Calu3 (cell line): ENCODE measurements at regions not wholly inside any gene's neighbourhood (a gene's known extent, or its start where the extent isn't known, plus 50 kb on each side); places are given as distances from the start of the nearest gene placed in this dataset.

Source experiments
- BruUV-seq: library from RNA; stranded (reverse); fragments of 400-500 nt; replicated peaks from 2 replicates; lab custom pipeline; 2021; lab: Mats Ljungman, UMichigan
- CTCF ChIA-PET: fragments of 300-600 bp; sonication (Branson Sonifier 250); formaldehyde crosslinking; loops from one replicate; lab custom pipeline; 2022; ENCODE audit warnings: antibody characterized with exemption; lab: Charles Lee
- DNase-seq: peaks from one replicate; pipeline ENCODE4 v3.0.0; 2022
- H3K27ac Mint-ChIP-seq: one replicate; pipeline ENCODE4 v1.8.0; 2022; ENCODE audit warnings: mixed read lengths; ENCODE audit not compliant: unreplicated experiment
- H3K27me3 Mint-ChIP-seq: one replicate; pipeline ENCODE4 v1.8.0; 2022; ENCODE audit warnings: mixed read lengths; ENCODE audit not compliant: unreplicated experiment
- H3K36me3 Mint-ChIP-seq: one replicate; pipeline ENCODE4 v1.8.0; 2022; ENCODE audit warnings: mild to moderate bottlenecking, moderate library complexity, mixed read lengths; ENCODE audit not compliant: insufficient read depth, unreplicated experiment
- H3K4me1 Mint-ChIP-seq: one replicate; pipeline ENCODE4 v1.8.0; 2022; ENCODE audit warnings: mild to moderate bottlenecking, low read depth, mixed read lengths; ENCODE audit not compliant: unreplicated experiment
- H3K4me3 Mint-ChIP-seq: one replicate; pipeline ENCODE4 v1.8.0; 2022; ENCODE audit warnings: mild to moderate bottlenecking, low read depth, moderate library complexity, mixed read lengths; ENCODE audit not compliant: unreplicated experiment
- H3K9me3 Mint-ChIP-seq: one replicate; pipeline ENCODE4 v1.8.0; 2022; ENCODE audit warnings: low read depth, mixed read lengths; ENCODE audit not compliant: unreplicated experiment
- CTCF ChIP-seq: fragments of 200-600 bp; IDR thresholded peaks from one replicate; pipeline ENCODE4 v1.8.0; 2022; ENCODE audit warnings: antibody characterized with exemption; ENCODE audit not compliant: unreplicated experiment
- intact Hi-C: fragments of 100-400 bp; cut with micrococcal nuclease; formaldehyde crosslinking; loops from one replicate; pipeline ENCODE4 v1.10.0; 2022; ENCODE audit not compliant: unreplicated experiment

GRCh38 chr4:103499094-103499493, 220.7 kb downstream of the TACR3 start:
- Mint-ChIP-seq H3K9me3 (no peaks in the 10 kb centered on the region), H3K27ac (no peak overlapping the region), H3K27me3 (no peaks in the 10 kb centered on the region), H3K4me1 (peaks cover 19% of the 10 kb centered on the region), H3K36me3 (peaks cover 5% of the 10 kb centered on the region), H3K4me3 (no peak overlapping the region)
- intact Hi-C loops: no loop called here
- TF ChIP-seq CTCF: no peak
- BruUV-seq: no TSS peak
- no peak for DNase-seq
- CTCF ChIA-PET: no interaction called here

- CTCF ChIA-PET: no interaction called here
- intact Hi-C loops: no loop called here
- H3K4me3 Mint-ChIP-seq: no peak overlapping the region
- DNase-seq: no peak
- BruUV-seq: no TSS peak
- H3K4me1 Mint-ChIP-seq: peaks cover 19% of the 10 kb centered on the region
- no peaks in the 10 kb centered on the region for H3K27me3 Mint-ChIP-seq
- peaks cover 5% of the 10 kb centered on the region for H3K36me3 Mint-ChIP-seq
- H3K9me3 Mint-ChIP-seq: no peaks in the 10 kb centered on the region
- no peak for TF ChIP-seq CTCF
- peak overlapping the region; percentile 62 for H3K27ac Mint-ChIP-seq
Measured at GRCh38 chr4:103498161-103499070, 221.4 kb downstream of the TACR3 start.

- no peaks in the 10 kb centered on the region for H3K27me3 Mint-ChIP-seq
- DNase-seq: no peak
- intact Hi-C loops: no loop called here
- CTCF ChIA-PET: no interaction called here
- peaks cover 5% of the 10 kb centered on the region for H3K36me3 Mint-ChIP-seq
- no peak for TF ChIP-seq CTCF
- no TSS peak for BruUV-seq
- H3K4me1 Mint-ChIP-seq: peaks cover 19% of the 10 kb centered on the region
- H3K4me3 Mint-ChIP-seq: no peak overlapping the region
- peak overlapping the region; percentile 62 for H3K27ac Mint-ChIP-seq
- H3K9me3 Mint-ChIP-seq: no peaks in the 10 kb centered on the region
Measured at GRCh38 chr4:103497692-103498091, 222.1 kb downstream of the TACR3 start.

GRCh38 chr4:103496800-103497199, 223.0 kb downstream of the TACR3 start:
- no peak for DNase-seq
- no TSS peak for BruUV-seq
- peaks cover 5% of the 10 kb centered on the region for H3K36me3 Mint-ChIP-seq
- H3K27ac Mint-ChIP-seq: no peak overlapping the region
- peaks cover 19% of the 10 kb centered on the region for H3K4me1 Mint-ChIP-seq
- no peaks in the 10 kb centered on the region for H3K27me3 Mint-ChIP-seq
- H3K4me3 Mint-ChIP-seq: no peak overlapping the region
- TF ChIP-seq CTCF: no peak
- no peaks in the 10 kb centered on the region for H3K9me3 Mint-ChIP-seq
- intact Hi-C loops: no loop called here
- CTCF ChIA-PET: no interaction called here
